Ramos (cell line): ENCODE measurements at regions not wholly inside any gene's neighbourhood (a gene's known extent, or its start where the extent isn't known, plus 50 kb on each side); places are given as distances from the start of the nearest gene placed in this dataset.

Source experiments
- in situ Hi-C: fragments of 300-500 bp; cut with MboI; formaldehyde crosslinking; loops from one replicate; pipeline ENCODE4 v1.14.3; 2022; ENCODE audit warnings: low sequenced_read_pairs; ENCODE audit not compliant: unreplicated experiment

DNA sequence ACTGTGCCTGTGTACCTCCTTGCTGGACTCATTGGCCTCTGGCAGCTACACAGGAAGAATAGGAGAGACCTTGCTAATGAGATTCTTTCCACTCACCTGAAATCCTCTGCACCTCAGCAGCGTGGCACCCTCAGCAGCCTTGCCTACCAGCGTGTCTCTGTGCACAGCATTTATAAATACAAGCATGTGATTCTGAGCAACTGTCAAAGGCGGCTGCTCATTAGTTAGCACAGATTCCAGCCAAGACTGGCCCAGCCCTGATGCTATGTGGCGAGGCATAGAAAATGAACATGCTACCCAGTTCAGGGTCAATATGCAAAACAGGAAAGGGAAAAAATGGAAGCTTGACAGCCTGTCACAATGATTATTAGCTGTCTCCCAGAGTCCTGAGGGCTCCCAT, 298.0 kb downstream of the C4orf33 start:
- in situ Hi-C loops = no loop called here

DNA sequence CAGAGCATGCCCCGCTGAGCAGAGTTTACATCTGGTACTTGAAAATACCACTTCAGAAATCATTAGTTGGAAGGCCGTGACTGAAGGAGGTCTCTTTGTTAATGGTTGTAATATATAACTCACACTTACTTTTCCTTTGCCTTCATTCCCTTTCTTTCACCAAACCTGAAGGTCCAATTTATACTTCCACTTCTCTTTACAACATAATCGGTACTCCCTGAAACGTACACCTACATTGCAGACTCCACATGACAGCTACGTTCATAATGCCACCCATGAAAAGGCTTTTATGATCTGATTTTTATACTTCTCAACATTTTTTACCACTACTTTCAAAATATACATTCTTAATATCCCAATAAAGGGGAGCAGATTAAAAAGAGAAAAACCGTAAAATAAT, 298.7 kb downstream of the C4orf33 start:
- in situ Hi-C loops = no loop called here

DNA sequence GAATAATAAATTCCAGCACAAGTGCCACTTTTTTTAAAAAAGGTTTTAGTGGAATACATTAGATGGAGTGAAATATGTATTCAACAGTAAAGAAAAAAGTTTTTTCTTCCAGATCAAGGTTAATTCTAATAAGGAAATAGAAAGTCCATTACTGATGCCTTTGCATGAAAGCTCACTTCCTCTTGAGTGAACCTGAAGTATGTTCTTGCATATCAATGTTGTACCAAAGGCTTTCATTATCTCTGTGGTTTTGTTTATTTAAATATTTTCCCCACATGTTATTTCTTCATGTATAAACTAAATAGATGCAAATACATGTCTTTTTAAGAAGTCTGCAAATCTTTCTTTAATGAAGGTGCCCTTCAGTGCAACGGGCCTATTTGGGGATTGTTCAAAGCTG, 307.9 kb downstream of the C4orf33 start:
- in situ Hi-C loops = no loop called here

DNA sequence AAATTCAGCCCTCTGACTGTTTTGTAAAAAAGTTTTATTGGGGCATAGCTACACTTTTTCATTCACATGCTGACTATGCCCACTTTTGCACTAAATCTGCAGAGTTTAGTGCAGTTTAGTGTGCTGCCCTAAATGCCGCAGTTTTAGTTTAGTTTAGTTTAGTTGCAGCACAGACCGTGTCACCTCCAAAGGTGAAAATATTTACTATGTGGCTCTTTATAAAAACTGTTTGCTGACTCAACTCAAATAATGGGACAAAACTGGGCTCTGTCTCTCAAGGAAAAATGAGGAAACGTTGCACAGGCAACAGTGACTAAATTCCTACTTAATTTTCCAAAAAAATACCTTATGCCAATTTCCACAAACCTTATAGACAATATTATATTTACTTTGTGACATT, 314.2 kb downstream of the C4orf33 start:
- in situ Hi-C loops = no loop called here

DNA sequence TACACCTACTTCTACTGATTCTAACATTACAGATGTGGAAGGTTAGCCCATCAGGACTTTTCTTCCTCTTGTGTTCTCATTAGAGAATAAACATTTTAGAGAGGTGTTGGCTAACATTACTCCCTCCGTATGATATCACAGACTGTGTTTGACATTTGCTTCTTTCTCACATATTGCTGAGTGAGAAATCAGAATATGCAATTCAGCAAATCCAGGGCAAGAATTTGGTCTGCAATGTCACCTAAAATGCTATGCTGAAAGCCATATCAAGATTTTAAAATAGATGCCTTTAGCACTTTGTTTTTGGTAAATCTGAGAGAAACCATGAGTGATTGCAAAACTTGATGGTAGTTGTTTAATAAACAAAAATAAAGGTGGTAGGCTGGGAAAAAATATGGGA, 319.1 kb downstream of the C4orf33 start:
- in situ Hi-C loops = no loop called here

DNA sequence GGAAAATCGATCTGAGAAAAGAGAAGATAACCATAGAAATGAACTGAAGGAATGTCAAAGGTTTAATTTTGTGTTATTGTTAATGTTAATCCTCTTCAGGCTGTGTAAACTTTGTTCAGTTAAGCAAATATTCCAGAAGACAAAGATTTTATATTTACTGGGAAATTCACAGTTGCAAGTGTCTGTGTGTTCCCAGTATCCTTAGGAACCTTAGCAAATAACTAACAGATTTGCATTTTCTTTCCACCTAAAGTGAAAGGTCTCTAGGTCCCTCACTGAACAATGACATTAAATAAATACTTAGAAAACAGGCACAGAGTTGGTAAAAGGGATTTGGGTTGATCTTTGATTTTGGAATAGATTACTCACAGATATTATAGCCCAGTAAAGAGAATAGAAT, 324.7 kb downstream of the C4orf33 start:
- in situ Hi-C loops = no loop called here

DNA sequence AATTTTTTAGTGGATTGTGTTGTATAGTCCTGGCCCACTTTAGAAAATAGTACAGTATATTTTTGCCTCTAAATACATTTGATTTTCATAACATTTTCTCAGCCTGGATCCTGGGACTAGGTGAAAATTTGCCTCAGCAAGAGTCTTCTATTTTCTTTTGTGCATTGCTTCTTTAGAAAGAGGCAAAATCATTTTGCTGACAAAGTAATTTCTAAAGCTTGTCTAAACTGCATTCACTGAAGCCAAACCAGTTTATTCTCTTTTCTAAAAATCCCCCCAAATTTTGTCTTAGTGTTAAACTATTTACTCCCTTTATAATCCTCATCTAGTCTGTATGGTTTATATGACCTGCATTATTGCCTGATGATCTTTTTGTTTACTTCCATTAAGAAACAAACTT, 326.3 kb downstream of the C4orf33 start:
- in situ Hi-C loops = no loop called here

DNA sequence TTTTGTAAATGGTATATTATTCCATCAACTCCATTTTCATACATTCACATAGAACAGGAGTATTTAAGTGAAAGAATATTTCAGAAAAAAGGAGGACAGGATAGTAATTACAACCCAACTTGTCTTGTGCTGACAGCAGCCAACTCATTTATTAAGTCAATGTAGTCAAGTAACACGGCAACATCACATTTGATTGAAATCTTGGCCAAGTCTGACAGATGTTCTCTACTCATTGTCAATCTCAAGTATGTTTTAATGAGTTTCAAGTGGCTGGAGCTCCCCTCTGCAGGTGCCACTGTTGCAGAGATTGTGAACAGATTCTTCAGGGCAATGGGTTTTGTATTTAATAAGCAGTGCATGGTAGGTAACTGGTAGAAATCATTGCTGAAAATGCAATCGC, 332.5 kb downstream of the C4orf33 start:
- in situ Hi-C loops = no loop called here

DNA sequence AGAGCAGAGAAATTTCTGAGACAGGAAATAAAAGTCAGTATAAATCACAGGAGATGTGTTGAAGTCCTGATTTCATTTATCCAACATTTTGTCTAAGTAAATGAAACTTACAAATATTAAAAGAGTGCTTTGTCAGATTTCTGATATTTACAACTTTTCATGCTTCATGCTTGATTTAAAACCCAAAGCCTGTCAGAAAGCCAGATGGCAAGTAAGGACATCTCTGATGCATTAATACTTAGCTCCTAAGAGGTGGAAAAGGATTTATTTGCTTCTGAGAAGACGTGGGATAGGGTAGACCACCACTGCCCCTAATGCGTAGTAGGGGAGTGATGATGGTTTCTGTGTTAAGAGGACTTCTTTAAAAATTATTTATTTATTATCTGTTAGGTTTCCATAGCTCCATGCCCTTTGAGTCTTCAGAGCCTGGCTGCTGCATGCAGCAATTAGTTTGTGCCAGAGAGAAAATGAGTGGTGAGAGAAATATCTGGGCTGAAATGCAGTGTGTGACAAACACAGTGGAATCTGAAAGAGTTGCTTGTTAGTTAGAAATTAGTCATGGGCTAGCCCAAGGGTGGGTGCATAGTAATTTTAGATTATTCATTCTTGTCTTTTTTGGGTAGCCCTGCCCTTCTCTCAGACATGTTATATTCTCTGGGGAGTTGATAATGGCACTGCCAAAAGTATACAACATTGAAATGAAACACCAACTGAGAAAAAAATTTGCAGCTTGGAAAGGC, 333.8 kb downstream of the C4orf33 start:
- in situ Hi-C loops = no loop called here

DNA sequence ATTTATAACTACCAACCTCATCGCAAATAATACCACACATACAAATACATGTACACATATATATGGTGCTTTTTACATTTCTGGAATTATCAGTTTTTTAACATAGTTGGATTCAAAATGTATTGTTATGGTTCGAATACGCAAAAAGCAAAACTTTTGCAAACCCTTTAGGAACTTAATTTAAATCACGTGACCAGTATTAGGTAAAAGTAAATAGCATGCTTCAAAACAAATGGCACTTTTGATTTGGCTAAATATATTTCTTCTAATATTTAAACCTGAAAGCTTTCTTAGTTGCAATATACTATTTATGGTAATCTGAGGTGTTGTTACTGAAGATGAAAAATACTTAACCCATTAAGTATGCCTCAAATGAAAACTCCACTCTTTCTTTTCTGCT, 341.4 kb downstream of the C4orf33 start:
- in situ Hi-C loops = no loop called here

DNA sequence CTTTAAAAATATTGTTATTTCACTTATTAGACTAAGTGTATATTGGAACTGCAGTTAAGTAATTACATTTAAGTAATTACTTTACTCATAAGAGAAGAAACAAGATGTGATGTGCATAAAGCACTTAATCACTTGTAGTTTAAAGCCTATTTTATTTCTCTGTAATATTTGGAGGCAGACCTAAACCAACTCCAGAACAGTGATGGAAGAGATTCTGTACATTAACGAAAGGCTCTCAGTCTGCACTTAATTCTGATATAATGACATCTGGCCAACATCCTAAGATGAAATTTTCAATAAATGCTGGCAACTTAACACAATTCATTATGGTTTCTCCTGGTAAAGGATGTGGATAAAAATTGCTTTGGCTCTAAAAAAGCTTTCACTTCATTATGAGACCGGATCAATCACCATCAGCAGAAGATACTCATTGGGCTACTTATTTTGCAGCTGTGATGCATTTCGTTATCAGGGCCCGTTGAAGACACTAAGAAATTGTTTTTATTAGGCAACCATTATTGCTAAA, 342.6 kb downstream of the C4orf33 start:
- in situ Hi-C loops = no loop called here

DNA sequence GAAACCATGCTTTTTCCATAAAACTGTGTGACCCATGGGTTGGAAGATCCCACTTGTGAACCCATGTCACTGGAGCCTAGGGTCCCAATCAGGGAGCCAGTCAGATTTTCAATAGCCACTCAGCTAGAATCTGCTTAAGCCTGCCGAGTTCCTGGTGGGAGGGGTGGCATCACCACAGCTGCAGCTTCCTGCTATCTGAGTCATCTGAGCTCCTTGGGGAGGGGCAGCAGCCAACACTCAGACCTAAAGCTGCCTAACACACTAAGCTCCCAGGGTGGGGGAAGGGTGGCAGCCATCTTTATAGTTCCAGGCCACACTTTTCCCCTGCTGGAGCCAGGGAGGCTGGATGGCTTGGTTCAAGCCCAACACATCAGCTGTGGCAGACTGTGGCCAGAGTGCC, 350.1 kb downstream of the C4orf33 start:
- in situ Hi-C loops = no loop called here

DNA sequence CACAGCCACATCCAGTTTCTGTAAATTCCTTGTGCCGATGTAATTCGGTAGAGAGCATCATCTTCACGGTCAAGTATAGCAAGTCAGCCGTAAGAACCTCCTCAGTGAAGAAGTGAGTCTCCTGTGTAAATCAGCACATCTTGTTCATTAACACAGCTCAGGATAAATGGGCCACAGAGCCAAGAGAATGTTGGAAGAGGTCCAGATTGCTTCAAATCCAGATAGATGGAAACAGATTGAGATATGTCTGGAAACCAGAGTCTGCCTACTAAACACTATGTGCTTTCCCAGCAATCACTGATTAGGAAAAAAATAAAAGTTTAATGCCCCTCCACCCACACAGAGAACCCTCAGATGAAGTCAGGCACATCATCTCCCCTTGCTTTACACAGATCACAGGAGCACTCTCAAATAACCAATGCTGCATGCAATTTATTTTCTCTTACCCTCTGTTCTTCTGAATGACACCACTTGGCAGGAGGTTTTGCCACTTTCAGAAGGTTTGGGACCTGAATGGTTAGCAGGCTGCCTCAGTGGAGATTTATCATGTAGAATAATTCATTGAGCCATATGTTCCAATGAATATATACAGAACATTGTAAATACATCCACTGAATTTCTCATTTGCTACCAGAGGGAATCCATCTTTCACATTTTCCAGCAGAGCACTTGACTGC, 357.7 kb downstream of the C4orf33 start:
- in situ Hi-C loops = no loop called here

DNA sequence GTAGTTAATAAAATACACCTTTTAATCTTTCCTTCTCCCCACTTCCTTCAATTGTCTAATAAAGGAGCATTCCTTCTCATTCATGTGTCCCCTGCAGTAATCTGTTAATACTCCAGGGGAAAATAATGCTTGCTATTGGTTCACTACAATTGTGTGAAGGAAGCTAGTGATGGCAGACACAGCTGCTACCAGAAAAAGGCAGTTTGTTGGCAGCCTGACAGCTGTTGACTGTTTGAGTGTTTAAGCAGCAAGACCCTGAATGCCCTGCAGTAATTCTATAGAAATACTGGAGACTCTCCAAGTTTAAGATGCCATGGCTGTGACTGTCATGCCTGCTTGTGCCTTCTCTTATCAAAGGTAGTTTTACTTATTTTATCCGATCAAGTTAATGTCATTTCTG, 359.5 kb downstream of the C4orf33 start:
- in situ Hi-C loops = no loop called here

DNA sequence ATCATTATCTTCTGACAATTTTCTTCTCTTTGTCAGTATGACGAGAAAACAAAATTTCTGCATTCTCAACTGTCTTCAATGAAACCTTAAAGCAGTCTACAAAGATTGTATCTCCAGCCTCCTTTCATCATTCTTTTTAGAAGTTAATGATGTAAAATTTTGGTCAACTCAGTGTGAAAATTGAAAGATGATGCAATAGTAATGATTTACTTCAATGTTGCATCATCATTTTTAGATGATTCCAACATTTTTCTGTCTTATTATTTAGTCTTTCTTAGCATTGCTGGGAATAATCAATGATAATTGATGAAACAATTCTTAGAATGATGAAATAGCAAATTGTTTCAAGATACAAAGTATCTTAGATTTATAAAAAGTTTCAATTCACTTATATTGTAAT, 372.7 kb downstream of the C4orf33 start:
- in situ Hi-C loops = no loop called here

DNA sequence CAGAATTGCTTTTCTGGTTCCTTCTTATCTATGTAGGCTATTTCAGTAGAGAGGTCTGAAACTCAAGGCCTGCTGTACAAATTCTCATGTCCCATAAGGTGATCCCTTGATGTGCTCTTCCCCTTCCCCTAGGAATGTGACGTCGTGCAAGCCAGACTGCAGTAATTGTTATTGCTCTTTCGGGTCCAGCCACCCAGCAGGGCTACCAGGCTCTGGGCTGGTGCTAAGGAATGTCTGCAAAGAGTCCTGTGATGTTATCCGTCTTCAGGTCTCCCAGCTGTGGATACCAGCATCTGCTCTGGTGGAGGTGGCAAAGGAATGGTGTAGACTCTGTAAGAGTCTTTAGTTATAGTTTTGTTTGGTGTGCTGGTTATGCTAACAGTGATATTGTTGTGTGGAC, 378.7 kb downstream of the C4orf33 start:
- in situ Hi-C loops = no loop called here

DNA sequence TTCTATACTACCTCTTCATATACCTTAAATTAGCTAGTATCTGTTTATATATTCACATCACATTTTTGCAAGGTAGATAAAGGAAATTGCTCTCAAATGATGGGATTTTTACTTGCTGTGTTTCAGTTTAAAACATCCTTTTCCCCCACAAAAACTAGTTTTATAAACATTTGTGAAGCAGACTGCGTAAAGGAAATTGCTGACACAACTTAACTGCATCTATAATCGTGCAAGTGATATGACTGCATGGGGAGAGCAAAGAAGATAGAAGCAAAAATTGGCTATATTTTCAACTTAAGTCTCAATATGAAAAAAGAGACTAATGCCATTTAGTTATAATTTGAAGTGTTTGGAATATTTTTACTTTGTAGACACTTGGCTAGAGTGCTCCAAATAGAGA, 385.2 kb downstream of the C4orf33 start:
- in situ Hi-C loops = no loop called here

DNA sequence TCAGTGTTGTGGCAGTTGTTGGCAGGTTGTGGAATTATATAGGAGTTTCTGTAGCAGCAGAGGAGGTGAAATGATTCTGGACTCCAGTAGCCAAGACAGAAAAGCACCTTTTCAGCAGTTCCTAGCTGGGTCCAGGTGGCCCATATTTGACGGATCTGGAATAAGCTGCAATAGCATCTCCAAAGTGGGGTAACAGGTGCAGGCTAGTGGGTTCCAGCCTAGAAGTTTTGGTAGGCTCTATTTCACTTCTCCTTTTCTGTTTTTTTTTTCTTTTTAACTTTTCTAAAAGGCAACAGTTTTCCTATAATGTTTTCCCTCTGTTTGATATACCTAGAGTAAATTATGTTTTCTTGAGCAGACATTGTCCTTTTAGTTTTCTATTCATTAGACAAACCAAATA, 392.5 kb downstream of the C4orf33 start:
- in situ Hi-C loops = no loop called here

DNA sequence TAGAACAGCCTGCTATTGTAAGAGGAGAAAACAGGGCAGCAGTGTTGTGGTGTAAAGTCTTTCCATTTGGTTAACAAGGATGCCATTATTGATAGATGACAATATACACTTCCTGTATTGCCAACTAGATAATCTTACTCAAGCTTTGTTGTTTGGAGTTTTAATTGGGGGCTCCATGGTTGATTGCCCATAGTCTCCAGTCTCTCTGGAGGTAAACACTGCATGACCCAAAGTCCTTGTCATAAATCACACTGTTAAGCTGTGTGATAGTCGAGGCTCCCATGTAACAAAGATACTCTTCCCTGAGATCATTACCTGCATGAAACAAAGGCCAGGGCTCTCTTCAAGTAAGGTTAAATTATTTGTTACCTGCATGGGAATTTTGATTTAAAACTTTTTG, 394.6 kb downstream of the C4orf33 start:
- in situ Hi-C loops = no loop called here

DNA sequence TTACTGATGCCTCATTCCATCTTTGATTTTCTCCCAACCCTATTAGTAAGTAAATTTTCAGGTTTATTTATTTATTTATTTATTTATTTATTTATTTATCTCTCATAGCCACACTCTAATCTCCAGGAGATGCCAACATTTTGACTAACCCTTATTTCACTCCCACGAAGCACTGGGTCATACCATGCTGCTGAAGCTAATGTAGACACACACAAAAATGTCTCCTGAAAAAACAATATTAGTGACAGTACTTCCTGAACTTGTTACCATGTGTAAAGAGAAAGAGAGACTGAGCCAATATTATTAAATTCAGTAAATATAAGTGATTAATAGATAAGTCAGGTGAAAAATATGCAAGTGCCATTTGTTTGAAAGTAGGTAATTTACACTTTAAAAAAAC, 402.7 kb downstream of the C4orf33 start:
- in situ Hi-C loops = no loop called here

DNA sequence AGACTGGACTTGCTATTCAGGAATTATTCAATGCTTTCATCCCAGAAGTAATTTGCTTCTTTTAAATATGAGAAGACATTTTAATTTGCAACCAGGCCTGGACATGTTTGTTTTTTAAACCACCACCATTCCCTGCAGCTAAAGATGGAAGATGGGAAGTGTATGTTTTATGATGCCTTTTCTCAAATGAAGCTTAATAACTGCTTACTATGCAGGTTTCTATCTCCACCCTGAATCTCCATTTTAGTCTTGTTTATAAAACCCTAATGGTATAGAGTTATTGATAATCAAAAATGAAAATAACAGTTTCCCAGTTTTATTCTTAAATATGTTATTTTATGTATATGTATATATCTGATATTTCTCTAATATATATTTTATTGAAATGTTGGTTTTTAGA, 418.9 kb downstream of the C4orf33 start:
- in situ Hi-C loops = no loop called here

DNA sequence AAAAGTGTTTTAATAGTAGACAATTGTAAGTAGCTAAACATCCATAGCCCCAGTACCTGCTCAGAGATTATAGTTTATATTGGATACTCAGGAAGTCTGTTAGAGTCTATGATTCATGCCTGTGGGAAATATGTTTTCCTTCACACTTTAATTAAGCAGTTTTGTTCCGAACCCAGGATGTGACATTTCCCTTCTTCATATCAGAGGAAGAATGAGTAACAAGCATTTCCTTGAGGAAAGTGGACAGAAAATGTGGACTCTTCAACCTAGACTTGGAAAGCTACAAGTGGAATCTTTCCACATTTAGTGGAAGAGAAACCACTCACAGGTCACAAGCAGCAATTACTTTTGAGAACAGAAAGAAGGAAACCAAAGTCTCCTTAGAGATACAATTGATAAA, 419.4 kb downstream of the C4orf33 start:
- in situ Hi-C loops = no loop called here
